ENCODE measurements at regions not wholly inside any gene's neighbourhood (a gene's known extent, or its start where the extent isn't known, plus 50 kb on each side); places are given as distances from the start of the nearest gene placed in this dataset.

DNA sequence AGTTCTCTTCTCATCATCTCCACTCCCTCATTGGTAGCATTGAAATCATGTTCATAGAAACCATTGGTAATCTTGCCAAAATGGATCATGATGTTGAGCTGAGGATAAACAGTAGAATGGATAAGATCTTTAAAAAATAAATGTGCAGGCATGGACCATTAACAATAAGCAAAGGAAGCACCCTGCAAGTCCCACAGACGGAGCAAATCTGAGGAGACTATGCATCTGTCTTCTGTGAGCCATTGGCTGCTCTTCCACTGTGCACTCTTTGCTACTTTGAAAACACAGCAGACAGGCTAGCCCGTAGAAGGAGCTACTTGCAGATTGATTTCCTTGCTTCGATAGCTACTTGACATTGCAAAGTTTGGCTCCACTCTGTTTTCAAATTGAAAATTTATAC lies 535.0 kb downstream of the PKHD1 start:
- no peak for DNase-seq (ENCODE audit: extremely low spot score, insufficient read length, low read depth)
- no peak for FAIRE-seq

DNA sequence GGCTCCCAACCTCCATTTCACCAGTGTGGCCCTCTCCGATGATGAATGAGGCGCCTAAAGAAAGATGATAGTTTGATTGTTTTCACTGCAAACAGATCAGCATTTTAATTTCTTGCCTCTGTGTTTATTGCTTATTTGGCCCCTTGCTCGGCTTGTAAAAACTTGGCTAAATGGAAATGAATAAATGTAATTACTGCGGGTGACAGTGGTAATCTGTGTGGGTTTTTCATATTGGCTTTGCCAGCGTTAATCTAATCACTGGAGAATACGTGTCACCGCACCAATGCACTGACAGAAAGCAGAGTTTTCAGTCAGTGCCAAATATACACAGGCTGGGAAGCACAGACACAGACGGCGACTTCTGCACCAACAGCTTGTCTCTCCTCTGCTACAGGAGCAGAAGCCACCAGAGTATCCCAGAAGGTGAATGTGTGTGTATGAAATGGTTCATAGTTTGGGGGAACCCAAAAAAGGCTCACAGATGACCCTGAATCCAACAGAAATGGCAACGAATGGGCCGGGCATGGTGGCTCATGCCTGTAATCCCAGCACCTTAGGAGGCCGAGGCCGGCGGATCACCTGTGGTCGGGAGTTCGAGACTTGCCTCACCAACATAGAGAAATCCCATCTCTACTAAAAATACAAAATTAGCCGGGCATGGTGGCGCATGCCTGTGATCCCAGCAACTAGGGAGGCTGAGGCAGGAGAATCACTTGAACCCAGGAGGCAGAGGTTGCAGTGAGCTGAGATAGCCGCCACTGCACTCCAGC lies 534.0 kb downstream of the PKHD1 start:
- DNase-seq (ENCODE audit: extremely low spot score, insufficient read length, low read depth) (no peak), FAIRE-seq (no peak)

DNA sequence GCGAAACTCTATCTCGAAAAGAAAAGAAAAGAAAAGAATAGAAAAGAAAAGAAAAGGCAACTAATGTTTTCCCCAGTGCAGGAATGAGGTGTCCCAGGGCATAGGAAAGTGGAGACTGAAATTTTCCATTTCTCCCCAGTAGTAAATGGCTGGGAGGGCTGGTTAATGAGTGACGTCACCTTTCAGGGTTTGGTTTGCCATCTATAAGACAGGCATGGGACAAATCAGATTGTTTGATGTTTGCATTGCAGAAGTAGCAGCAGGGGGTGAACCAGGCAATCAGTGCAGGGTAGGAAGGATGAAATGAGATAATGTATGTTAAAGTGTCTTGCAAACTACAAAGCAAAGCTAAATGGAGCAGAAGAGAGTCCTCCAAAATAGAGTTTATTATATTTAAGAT lies 533.4 kb downstream of the PKHD1 start:
- DNase-seq (ENCODE audit: extremely low spot score, insufficient read length, low read depth) (no peak), FAIRE-seq (no peak)

DNA sequence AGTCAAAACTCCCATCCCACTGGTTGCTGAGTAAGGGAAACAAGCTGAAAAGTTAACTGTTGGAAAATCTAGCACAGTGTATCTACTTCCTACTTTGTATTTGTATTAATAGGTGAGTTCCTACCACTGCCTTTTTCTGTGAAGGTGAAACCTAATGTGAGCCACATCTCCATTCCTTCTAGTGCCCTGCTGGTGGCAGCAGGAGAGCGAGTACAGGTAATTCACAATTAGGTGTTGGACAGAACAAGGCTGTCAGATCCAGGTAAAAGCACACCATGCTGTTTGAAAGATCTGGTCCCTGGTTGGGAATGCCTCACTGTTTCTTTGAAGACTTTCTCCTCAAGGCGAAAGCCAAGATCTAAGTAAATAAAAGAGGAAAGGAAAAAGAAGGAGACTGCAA lies 528.4 kb downstream of the PKHD1 start:
- DNase-seq (ENCODE audit: extremely low spot score, insufficient read length, low read depth) (no peak), FAIRE-seq (peak; percentile 62)

DNA sequence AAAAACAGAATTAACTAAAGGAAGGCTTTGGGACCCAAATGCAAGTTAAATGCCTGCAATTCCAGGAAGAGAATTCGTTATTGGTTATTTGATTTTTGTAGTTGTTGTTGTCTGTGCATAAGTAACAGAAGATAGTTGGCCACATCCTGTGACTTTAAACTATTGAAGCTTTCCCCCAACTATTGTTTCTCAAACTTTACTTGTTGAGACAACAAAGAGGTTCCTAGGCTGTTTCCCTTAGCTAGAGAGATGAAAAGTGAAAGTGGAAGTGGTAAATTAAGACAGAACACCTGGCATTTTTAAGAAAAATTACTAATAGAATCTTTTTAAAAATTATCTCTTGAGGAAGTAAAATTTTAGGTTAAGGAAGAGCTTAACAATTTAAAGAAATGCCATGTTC lies 525.2 kb downstream of the PKHD1 start:
- DNase-seq (ENCODE audit: extremely low spot score, insufficient read length, low read depth) (peak; percentile 2), FAIRE-seq (peak; percentile 60)

All from GM18507 (cell line).